NT2/D1 (cell line): ENCODE measurements at regions not wholly inside any gene's neighbourhood (a gene's known extent, or its start where the extent isn't known, plus 50 kb on each side); places are given as distances from the start of the nearest gene placed in this dataset.

ENCODE experiments used
- DNase-seq: peaks from one replicate; pipeline ENCODE4 v3.0.0-alpha.2; 2011; ENCODE audit warnings: low read depth, low spot score
- H3K27me3 ChIP-seq: 2 replicates; pipeline ENCODE4 v1.6.0; 2011; ENCODE audit warnings: mild to moderate bottlenecking; ENCODE audit not compliant: insufficient read length, insufficient read depth
- H3K36me3 ChIP-seq: 2 replicates; pipeline ENCODE4 v1.6.1; 2011; ENCODE audit warnings: mild to moderate bottlenecking, low read length, mixed read lengths; ENCODE audit not compliant: insufficient read depth, insufficient read length
- H3K4me1 ChIP-seq: 2 replicates; pipeline ENCODE4 v1.5.1; 2011; ENCODE audit not compliant: insufficient read depth, insufficient read length
- H3K4me3 ChIP-seq: 2 replicates; pipeline ENCODE4 v1.5.1; 2011; ENCODE audit warnings: low read depth; ENCODE audit not compliant: insufficient read length
- H3K9ac ChIP-seq: 2 replicates; pipeline ENCODE4 v1.6.0; 2011; ENCODE audit warnings: low read depth; ENCODE audit not compliant: insufficient read length
- H3K9me3 ChIP-seq: 2 replicates; pipeline ENCODE4 v1.5.1; 2011; ENCODE audit warnings: mild to moderate bottlenecking, low read length; ENCODE audit not compliant: insufficient read depth
- SUZ12 ChIP-seq: IDR thresholded peaks from 2 replicates; pipeline ENCODE4 v1.6.1; 2011; ENCODE audit not compliant: insufficient read length, insufficient read depth; ENCODE audit errors: extremely low read depth
- YY1 ChIP-seq: IDR thresholded peaks from 2 replicates; pipeline ENCODE4 v1.6.1; 2011; ENCODE audit not compliant: insufficient read length, insufficient read depth
- ZNF274 ChIP-seq: IDR thresholded peaks from 2 replicates; pipeline ENCODE4 v1.6.1; 2011; ENCODE audit warnings: mild to moderate bottlenecking, low read depth, low read length

DNA sequence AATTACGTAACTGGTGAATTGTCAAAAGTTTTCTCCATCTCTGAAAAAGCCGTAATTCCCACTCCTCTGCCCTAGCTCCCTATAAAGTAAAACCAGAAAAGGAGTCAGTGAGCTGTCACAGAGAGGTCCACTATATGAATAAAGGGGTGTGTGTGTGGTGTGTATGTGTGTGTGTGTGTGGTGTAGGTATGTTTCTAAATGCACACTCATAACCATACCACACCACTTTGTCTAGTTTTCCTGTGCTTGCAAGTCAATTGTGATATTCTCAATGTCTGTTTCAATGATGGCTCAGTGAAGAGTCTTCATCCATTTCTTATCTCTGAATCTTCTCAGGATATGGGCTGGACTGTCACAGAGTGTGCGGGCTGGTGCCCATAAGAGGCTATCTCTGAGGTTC, 54.8 kb upstream of the CCDC68 start:
- Histone ChIP-seq H3K4me1 (no peaks in the 10 kb centered on the region), H3K9me3 (no peaks in the 10 kb centered on the region), H3K36me3 (no peaks in the 10 kb centered on the region), H3K27me3 (no peaks in the 10 kb centered on the region), H3K9ac (no peak overlapping the region), H3K4me3 (no peak overlapping the region)
- DNase-seq: no peak
- TF ChIP-seq YY1 (no peak), ZNF274 (no peak), SUZ12 (no peak)

DNA sequence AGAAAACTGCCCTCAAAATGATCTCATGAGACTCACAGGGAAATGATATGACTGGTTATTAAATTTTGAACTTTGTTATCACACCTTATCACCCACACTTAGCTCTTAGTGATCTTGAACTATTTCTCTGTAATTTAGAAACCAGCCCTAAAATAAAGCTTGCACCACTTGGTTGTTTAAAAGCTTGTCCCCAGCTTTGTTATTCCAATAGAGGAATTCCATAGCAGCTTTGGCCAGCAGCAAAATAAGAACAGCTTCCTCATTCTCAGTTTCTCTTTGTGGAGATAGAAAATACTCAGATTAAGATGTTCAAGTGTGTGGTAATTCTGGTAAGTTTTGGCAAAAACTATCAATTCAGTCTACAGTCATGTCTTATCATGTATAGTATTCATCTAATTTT, 54.4 kb upstream of the CCDC68 start:
- H3K4me3 ChIP-seq: no peak overlapping the region

DNA sequence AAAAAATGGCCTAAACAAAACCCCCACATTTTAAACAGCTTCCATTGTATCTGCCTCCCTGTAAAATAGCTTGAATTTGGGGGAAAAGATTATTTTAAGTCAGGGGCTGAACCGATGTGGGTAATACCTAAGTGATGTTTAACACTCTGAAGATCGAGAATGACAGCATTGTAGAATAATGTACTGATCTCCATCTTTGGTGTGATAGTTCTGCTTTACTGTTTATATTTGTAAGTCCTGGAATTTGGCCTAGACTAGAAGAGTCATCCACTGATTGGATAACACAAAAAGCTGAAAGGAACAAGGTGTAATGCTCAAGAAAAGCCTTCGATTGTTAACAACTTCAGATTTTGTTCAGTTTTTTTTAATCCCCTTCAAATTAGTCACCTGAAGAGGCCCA, 53.8 kb upstream of the CCDC68 start:
- Histone ChIP-seq H3K4me1 (no peaks in the 10 kb centered on the region), H3K4me3 (no peak overlapping the region), H3K9me3 (no peaks in the 10 kb centered on the region), H3K9ac (no peak overlapping the region), H3K36me3 (no peaks in the 10 kb centered on the region), H3K27me3 (no peaks in the 10 kb centered on the region)
- TF ChIP-seq YY1: no peak
- no peak for TF ChIP-seq ZNF274
- no peak for DNase-seq

More for the DNA sequence above, 54.4 kb upstream of the CCDC68 start:
- Histone ChIP-seq H3K4me1 (no peaks in the 10 kb centered on the region), H3K9me3 (no peaks in the 10 kb centered on the region), H3K27me3 (no peaks in the 10 kb centered on the region), H3K36me3 (no peaks in the 10 kb centered on the region), H3K9ac (no peak overlapping the region)
- TF ChIP-seq SUZ12 (no peak), YY1 (no peak), ZNF274 (no peak)
- peak; percentile 2 for DNase-seq

DNA sequence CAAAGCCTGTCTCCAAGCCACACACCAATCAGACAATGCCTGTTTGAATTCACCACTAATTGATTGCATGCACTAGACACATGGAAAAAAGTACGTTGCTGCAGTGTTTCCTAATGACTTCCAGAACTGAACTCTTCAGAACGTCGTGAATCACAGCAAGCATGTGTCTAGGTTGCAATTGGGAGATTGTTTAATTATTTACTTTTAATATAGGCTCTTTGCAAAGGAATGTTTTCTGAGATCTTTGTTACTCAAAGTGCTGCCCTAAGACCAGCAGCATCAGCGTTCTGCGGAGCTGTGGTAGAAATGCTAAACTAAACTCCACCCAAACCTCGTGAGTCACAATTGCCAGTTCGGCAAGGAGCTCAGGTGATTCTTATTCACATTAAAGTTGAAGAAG, 52.7 kb upstream of the CCDC68 start:
- Histone ChIP-seq H3K4me1 (no peaks in the 10 kb centered on the region), H3K36me3 (no peaks in the 10 kb centered on the region), H3K27me3 (no peaks in the 10 kb centered on the region), H3K9ac (no peak overlapping the region), H3K4me3 (no peak overlapping the region), H3K9me3 (no peaks in the 10 kb centered on the region)
- TF ChIP-seq SUZ12 (no peak), YY1 (no peak), ZNF274 (no peak)
- DNase-seq: no peak
